ENCODE measurements at regions not wholly inside any gene's neighbourhood (a gene's known extent, or its start where the extent isn't known, plus 50 kb on each side); places are given as distances from the start of the nearest gene placed in this dataset.

- TF ChIP-seq, protein P1, sequence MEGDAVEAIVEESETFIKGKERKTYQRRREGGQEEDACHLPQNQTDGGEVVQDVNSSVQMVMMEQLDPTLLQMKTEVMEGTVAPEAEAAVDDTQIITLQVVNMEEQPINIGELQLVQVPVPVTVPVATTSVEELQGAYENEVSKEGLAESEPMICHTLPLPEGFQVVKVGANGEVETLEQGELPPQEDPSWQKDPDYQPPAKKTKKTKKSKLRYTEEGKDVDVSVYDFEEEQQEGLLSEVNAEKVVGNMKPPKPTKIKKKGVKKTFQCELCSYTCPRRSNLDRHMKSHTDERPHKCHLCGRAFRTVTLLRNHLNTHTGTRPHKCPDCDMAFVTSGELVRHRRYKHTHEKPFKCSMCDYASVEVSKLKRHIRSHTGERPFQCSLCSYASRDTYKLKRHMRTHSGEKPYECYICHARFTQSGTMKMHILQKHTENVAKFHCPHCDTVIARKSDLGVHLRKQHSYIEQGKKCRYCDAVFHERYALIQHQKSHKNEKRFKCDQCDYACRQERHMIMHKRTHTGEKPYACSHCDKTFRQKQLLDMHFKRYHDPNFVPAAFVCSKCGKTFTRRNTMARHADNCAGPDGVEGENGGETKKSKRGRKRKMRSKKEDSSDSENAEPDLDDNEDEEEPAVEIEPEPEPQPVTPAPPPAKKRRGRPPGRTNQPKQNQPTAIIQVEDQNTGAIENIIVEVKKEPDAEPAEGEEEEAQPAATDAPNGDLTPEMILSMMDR (IDR thresholded peaks at IDR 0.05) = no peak
- TF ChIP-seq POLR2A (IDR thresholded peaks at IDR 0.05) = no peak
These were observed 153.6 kb downstream of the MSX2 start for GRCh38 chr5:174877987-174878386.

Measured in heart left ventricle (tissue), 13 donors.